GM18507 (cell line): ENCODE measurements at regions not wholly inside any gene's neighbourhood (a gene's known extent, or its start where the extent isn't known, plus 50 kb on each side); places are given as distances from the start of the nearest gene placed in this dataset.
"Not testable (repeated sequence)": the region's sequence is repeated elsewhere in the genome, so short reads cannot be mapped to it uniquely, and the experiment has no call there.

Experiments
- DNase-seq: peaks from one replicate; pipeline ENCODE4 v3.0.0; 2011; ENCODE audit warnings: low read depth; ENCODE audit not compliant: insufficient read length; ENCODE audit errors: extremely low spot score
- FAIRE-seq: peaks from 2 replicates; lab custom pipeline; 2011; peaks lifted over from hg19 to GRCh38; lab: Jason Lieb, UNC

GRCh38 chr5:83001796-83002381, 75.3 kb downstream of the TMEM167A start:
- DNase-seq (no peak), FAIRE-seq (no peak)

- FAIRE-seq (no peak), DNase-seq (no peak)
Measured at GRCh38 chr5:83000922-83001321, 76.3 kb downstream of the TMEM167A start.

- no peak for FAIRE-seq
- no peak for DNase-seq
Measured at GRCh38 chr5:83000428-83000827, 76.8 kb downstream of the TMEM167A start.

GRCh38 chr5:82993416-82993815, 83.8 kb downstream of the TMEM167A start:
- FAIRE-seq (no peak), DNase-seq (no peak)

GRCh38 chr5:82992646-82993045, 84.5 kb downstream of the TMEM167A start:
- DNase-seq (no peak), FAIRE-seq (no peak)

GRCh38 chr5:82991678-82992323, 85.4 kb downstream of the TMEM167A start:
- DNase-seq (no peak), FAIRE-seq (no peak)

- DNase-seq (no peak), FAIRE-seq (no peak)
Measured at GRCh38 chr5:82991059-82991458, 86.1 kb downstream of the TMEM167A start.

GRCh38 chr5:82987188-82987587, 90.0 kb downstream of the TMEM167A start:
- DNase-seq (no peak), FAIRE-seq (no peak)

- no peak for DNase-seq
- FAIRE-seq: no peak
Measured at GRCh38 chr5:82986404-82986803, 90.8 kb downstream of the TMEM167A start.

- FAIRE-seq: no peak
- no peak for DNase-seq
Measured at GRCh38 chr5:82985763-82986162, 91.4 kb downstream of the TMEM167A start.

- DNase-seq (no peak), FAIRE-seq (no peak)
Measured at GRCh38 chr5:82984786-82985735, 92.1 kb downstream of the TMEM167A start.

- no peak for FAIRE-seq
- DNase-seq: no peak
Measured at GRCh38 chr5:82982846-82983245, 94.3 kb downstream of the TMEM167A start.

- DNase-seq, FAIRE-seq: not testable (repeated sequence)
Measured at GRCh38 chr5:82976887-82977286, 100.3 kb downstream of the TMEM167A start.

- DNase-seq: no peak
- no peak for FAIRE-seq
Measured at GRCh38 chr5:82975812-82976211, 101.4 kb downstream of the TMEM167A start.

GRCh38 chr5:82975396-82975795, 101.8 kb downstream of the TMEM167A start:
- DNase-seq (no peak), FAIRE-seq (no peak)

GRCh38 chr5:82974346-82974745, 102.8 kb downstream of the TMEM167A start:
- FAIRE-seq, DNase-seq: not testable (repeated sequence)

- no peak for FAIRE-seq
- DNase-seq: no peak
Measured at GRCh38 chr5:82971901-82972300, 105.3 kb downstream of the TMEM167A start.

- not testable (repeated sequence) for FAIRE-seq, DNase-seq
Measured at GRCh38 chr5:82971034-82971806, 106.0 kb downstream of the TMEM167A start.

GRCh38 chr5:82969221-82969976, 107.8 kb downstream of the TMEM167A start:
- DNase-seq, FAIRE-seq: not testable (repeated sequence)
